Limb (tissue), 2 donors: ENCODE measurements at regions not wholly inside any gene's neighbourhood (a gene's known extent, or its start where the extent isn't known, plus 50 kb on each side); places are given as distances from the start of the nearest gene placed in this dataset.

Experiments
- DNase-seq, 2 donors: peaks; one replicate each; pipeline ENCODE4 v3.0.0-alpha.2; 2016; ENCODE audit errors: extremely low spot score in 2 of 2

DNA sequence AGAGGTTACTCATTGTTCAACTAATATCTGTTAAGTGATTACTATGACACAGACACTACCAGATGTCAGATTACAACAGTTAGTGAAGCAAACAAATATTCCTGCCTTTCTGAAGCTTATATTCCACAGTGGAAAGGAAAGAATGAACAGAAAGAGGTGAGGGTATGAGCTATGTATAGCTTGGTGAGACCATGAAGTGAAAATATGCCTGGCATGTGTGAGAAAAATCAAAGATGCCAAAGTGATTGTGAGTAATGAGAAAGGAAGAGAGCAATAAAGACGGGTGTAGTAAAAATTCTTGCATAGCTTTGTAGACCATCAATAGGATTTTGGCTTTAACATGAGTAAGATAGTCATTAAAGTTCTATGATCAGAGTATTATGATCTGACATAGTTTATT is 734.5 kb upstream of the NUDT12 start:
- no peak for DNase-seq

- no peak for DNase-seq
Measured at GRCh38 chr5:104295991-104296390, 733.4 kb upstream of the NUDT12 start.

DNA sequence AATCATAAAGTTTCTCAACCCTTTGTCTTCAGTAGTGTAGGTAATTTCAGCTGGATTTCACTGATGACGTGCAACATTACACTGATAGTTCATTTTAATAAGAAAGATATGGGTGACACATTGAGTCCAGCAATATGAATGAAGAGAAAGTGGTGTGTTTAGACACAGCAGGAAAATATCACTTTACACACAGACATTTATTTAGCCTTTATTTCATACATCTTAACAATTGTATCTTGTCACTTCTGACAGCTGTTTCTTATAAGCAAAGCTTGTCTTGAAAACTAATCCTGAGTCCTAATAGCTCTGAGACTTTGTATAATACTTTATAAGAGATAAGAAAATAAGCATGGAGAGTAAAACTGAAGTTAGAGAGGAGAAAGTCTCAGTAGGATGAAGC is 720.5 kb upstream of the NUDT12 start:
- DNase-seq, result no peak

- DNase-seq, result no peak
Measured at GRCh38 chr5:104273725-104274124, 711.1 kb upstream of the NUDT12 start.

DNA sequence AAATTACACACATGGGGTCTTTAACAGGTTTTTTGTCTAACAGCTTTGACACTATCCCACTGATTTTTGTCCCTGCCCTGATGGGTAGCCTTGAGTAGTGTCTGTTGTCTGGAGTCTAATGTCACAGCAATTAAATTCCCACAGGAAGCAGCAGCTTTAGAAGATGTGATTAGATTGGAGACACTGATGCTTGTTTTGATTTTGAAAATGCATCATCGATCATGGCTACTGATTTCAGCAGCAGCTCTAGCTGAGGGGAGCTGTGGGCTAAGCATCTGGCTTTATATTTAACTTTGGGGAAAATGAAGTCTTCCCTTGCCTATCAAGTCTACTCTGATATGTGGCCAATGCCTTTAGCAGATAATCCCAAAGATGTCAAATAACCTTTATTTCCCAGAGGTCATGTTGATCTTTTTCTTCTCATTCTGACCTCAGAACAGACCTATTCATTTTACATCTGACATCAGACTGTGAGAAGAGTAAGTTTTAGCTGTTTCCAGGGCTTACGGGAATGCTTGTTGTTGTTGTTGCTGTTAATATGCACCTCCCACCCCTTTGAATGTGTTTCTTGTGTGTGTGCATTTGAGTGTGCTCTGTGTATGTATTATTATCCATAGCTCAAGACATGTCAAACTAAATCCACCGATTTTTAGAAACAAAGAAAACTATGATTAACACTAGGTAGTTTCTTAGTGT is 704.9 kb upstream of the NUDT12 start:
- DNase-seq, result no peak

- DNase-seq, result no peak
Measured at GRCh38 chr5:104266161-104266560, 703.6 kb upstream of the NUDT12 start.

DNA sequence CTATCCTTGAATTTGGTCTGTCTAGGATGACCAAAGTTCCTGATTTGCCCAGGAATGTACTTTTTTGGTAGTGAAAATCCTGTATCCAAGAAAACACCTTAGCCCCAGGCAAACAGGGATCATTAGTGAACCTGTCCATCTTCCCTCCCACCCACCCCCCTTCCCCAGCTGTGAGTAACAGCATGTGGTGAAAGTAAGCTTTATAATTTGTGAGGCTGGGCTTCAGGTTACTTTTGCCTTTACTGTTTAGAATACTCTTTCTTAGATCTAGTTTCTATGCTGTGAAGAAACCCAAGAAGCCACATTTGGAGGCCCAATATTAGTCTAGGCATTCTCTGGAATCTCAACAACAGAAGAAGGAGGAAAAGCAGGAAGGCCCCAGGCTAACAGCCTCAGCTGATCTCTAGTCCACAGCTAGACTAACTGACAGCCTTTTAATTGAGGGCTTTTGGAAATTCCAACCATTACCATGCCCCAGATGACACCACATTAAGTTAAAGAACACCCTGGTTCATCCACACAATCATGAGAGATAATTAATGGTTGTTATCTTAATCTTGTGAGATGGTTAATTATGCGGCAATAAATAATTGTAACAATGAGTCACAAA is 703.0 kb upstream of the NUDT12 start:
- DNase-seq, result no peak

- DNase-seq, result no peak
Measured at GRCh38 chr5:104247260-104247659, 684.7 kb upstream of the NUDT12 start.

DNA sequence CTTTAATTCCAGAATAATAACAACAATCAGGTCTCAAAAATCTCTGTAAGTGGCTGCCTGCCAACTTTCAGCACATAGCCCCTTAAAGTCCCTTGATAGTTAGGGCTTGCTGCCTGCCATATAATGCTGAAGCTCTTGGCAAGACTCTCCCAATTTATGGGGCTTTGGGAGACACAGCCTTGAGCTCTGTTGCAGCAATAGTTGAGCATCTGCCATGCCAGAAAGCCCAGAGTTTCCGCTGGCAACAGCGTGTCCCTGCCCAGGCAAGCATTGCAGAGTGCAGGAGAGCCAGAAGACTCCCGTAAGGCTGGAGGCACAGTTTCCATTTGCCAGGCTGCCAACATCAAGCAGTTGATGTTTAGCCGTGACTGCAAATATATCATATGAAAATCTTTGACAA is 678.5 kb upstream of the NUDT12 start:
- DNase-seq, result peak in 1 of 2 donors; percentile 21

DNA sequence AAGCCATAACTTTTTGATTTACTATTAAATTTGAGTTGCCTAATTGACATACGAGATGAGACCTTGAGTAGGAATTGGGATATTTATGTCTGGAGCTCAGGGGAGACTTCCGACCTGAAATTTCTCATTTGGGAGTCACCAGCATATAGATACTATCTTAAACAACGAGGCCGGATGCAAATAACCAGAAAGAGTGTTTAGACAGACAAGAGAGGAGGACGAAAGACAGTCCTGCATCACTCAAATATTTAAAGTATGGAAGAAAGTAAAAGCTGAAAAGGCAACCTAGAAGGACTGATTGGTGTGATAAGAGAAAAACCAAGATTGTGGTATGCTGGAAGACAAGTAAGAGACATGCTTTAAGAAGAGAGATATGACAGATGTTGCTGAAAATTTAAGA is 675.0 kb upstream of the NUDT12 start:
- DNase-seq, result no peak

DNA sequence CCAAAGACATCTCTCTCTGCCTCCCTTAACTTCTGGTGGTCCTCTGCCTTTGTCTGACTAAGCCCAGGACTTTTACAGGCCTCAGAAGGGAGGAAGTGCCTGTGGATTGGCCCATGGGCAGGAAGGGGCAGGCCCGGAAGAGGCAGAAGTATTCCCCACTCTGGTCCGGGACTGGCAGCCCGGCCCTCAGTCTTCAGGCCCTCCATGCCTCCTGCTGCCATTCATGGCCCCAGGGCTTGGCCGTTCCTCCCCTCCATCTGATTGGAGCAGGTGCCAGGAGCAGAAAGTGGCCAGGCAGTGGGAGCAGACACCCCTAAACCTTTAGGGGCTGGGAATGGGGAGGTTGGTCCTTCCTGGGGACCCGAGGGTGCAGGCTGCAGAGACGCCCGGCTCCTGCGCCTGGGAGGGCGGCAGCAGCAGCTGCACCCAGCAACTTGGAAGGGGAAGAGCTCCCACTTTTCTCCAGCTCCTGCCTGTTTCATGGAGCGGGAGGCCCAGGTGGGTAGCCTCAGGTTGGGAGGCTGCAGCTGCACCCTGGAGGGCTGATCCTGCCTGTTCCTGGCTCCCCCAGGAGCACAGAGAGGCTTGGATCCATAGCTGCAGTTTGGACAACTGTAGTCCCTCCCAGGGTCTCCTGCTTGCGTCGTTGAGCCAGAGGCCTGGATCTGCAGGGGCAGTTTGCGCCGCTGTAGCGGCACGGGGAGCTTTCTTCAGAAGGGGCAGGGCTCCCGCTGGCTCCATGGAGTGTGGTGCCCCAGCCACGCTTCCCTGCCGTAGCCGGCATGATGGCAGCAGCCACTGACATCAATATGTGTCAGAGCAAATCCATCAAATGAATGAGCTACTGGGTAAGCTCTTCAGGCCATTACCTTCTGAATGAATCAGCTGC is 661.5 kb upstream of the NUDT12 start:
- no peak for DNase-seq

DNA sequence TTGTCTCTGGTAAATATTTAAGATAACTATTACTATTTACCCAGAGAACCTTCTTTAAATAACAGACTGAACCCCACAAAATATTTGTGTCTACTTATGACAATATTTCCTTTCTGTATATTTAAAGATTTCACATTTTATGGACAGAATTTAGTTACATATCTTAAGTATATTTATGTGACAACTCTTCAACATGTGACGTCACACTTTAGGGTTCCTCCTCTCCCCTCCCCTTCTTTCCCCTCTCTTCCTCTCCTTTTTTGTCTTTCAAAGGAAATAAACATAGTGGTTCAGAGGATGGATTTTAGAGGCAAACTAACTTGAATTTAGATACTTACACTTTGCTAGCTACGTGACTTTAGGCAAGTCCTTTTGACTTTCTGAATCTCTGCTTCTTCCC is 655.6 kb upstream of the NUDT12 start:
- no peak for DNase-seq

GRCh38 chr5:104213216-104213615 is 650.6 kb upstream of the NUDT12 start:
- no peak for DNase-seq

- DNase-seq, result no peak
Measured at GRCh38 chr5:104199771-104200170, 637.2 kb upstream of the NUDT12 start.

DNA sequence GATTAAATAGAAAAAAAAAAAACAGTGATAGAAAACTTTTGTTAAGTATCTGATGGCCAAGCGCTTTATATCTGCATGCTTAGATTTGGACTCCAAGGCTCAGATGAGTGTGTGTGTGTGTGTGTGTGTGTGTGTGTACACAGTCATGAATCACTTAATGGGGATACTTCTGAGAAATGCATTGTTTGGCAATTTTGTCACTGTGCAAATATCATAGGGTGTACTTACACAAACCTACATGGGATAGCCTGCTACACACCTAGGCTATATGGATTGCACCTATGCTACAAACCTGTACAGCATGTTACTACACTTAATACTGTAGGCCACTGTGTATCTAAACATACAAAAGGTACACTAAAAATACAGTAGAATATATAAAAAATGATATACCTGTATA is 635.6 kb upstream of the NUDT12 start:
- no peak for DNase-seq

DNA sequence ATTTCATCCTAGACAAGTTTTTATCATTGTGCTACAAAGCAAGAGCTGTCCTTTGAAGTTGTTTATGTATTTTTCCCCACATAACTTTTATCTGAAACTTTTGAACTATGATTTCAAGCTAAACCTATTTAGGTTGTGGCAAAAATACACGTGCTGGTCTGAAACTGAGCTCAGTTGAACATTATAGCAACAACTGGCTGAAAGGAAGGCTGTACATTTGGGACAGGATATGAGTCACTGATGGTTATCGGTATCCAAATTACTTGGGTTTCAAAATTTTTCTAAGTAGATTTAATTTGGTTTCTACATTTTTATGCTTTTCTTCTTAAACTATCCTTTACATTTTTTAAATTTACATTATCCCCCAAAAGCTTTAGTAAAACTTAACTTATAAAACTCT is 627.3 kb upstream of the NUDT12 start:
- no peak for DNase-seq

GRCh38 chr5:104189031-104189430 is 626.4 kb upstream of the NUDT12 start:
- no peak for DNase-seq

GRCh38 chr5:104187656-104188055 is 625.1 kb upstream of the NUDT12 start:
- DNase-seq, result no peak

GRCh38 chr5:104186510-104186909 is 623.9 kb upstream of the NUDT12 start:
- no peak for DNase-seq

DNA sequence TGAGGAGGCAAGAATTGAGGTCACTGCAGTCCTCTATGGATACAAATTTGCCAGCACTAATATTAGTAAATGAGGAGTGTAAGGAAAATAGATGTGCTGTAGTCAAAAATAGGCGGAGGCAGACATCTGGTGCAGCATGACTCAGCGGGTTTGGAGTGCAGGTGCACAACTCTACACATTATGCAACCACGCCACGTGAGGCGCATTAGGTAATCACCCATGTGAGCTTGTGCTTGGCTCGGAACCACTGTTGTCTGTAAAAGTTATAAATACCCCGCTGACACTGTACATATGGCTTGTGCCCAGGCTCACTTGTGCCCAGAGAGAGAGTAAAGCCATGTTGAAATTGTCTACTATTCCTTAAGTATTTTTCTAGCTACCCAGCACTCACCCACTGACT is 623.5 kb upstream of the NUDT12 start:
- DNase-seq, result no peak

- DNase-seq, result no peak
Measured at GRCh38 chr5:104184264-104184663, 621.7 kb upstream of the NUDT12 start.

DNA sequence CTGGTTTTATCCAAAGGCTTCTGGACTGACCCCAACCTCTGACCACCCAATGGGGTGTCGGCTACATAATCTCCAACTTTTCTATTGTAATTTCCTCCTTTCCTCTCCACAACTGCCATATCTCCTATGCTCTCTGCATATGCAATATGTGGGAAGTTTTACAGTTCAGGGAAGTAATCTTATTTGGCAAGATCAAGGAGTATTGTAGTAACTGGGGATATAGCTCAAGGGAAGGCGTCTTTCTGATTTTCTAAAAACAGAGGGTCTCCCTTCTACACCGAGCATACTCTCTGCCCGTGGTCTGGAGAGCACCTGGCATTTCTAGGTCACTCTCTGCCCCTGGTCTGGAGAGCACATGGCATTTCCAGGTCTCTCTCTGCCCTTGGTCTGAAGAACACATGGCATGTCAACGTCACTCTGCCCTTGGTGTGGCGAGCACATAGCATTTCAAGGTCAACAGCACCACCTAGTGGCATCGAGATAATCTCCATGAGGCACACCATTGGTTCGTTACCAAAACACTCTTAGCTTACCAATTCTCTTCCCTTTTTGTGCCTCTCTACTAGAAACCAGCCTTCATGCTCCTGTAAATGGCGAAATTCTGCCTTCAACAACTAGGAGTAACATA is 616.4 kb upstream of the NUDT12 start:
- no peak for DNase-seq
